CD4-positive, alpha-beta T cell treated with Interleukin-1 beta for 1 hour (primary cell): ENCODE measurements at regions not wholly inside any gene's neighbourhood (a gene's known extent, or its start where the extent isn't known, plus 50 kb on each side); places are given as distances from the start of the nearest gene placed in this dataset.
"Not testable (repeated sequence)": the region's sequence is repeated elsewhere in the genome, so short reads cannot be mapped to it uniquely, and the experiment has no call there.

Source experiments
- DNase-seq, 2 donors: peaks; one replicate each; pipeline ENCODE4 v3.0.0-alpha.2; 2020 to 2022

DNA sequence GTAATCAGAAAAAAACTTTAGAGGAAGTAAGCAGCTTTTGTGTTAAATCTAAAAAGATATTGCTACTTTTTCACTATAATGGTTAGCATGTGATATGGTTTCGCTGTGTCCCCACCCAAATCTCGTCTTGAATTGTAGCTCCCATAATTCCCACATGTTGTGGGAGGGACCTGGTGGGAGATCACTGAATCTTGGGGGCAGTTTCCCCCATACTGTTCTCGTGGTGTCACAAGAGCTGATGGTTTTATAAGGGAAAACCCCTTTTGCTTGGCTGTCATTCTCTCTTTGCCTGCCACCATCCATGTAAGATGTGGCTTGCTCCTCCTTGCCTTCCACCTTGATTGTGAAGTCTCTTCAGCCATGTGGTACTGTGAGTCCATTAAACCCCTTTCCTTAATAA lies 117.1 kb downstream of the KCNJ2 start:
- DNase-seq, result peak in 1 of 2 donors; percentile 29

DNA sequence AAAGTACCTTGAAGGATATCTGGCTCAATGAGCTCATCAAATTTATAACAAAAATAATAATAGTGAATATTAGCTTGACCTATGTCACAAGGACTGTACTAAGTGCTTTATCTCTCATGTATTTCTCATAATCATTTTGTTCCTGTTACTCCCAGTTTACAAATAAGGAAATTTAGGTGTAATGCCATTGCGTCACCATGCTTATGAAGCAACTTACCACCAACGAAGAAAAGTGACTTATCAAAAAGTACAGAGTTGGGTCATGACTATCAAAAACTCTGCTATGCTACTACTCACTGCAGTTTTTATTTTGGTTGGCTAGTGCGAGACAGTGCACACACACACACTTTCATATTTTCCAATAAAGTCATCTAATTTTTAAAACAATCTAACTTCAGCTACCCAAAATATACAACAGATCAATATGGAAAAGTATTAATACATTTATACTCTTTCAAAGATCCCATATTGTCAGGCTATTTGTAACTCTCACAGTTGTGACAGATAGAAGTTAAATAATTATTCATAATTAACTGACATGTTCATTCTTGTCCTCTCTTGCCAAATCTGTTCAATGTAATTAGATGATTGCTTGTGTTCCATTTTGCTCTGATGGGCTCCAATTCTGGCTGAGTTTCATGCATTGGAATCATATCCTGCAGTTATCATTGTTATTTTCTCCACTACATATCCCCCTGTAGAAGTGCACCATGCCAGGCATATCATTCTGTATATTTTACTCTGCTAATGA lies 119.4 kb downstream of the KCNJ2 start:
- peak; percentile 8 to 47 for DNase-seq

DNA sequence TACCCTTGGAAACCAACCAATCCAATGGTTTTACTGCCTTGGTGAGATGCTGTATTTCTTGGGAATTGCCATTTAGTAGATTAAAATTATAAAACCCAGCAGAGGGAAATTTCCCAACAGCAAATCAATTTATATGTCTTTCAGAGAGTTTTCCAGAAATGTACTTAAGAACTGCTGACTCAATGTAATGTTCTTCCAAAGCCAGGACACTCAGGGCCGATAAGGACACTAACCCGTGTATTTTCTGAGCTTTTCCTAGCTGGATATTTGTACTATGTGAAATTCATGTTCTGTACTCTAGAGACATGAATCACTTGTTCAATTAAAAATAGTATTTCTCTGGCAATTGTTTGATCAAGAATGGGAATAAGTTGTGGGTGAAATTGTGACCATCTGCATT lies 121.4 kb downstream of the KCNJ2 start:
- no peak for DNase-seq

DNA sequence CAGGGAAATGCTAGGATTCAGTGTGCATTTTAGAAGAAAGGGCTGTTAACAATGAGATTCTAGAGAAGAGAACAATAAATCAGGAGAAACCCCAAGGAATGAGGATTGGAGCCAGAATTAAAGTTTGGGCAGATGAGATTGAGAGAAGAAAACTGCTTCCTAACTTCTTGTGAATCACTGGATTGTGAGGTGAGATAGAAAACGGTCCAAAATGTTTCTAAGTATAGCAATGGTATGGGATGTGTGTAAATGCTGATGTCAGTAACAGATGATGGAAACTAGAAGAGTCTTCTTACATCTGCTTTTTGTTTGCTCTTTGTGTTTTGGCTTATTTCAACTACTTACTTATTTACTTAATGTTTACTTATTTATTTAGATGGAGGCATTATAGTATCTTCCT lies 123.0 kb downstream of the KCNJ2 start:
- DNase-seq, result no peak

DNA sequence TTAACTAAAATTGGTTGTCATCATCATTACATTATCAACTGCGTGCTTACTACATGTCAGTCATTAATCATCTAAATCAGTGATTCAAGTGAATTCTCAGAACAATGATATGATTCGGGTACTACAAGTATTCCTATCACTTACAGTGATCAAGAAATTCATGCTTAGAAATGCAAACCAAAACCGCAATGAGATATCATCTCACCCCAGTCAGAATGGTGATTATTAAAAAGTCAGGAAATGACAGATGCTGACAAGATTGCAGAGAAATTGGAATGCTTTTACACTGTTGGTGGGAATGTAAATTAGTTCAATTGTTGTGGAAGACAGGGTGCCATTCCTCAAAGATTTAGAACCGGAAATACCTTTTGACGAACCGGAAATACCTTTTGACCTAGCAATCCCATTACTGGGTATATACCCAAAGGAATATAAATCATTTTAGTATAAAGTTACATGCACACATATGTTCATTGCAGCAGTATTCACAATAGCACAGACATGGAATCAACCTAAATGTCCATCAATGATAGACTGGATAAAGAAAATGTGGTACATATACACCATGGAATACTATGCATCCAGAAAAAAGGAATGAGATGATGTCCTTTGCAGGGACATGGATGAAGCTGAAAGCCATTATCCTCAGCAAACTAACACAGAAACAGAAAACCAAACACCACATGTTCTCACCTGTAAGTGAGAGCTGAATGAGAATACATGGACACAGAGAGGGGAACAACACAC lies 124.4 kb downstream of the KCNJ2 start:
- not testable (repeated sequence) for DNase-seq

DNA sequence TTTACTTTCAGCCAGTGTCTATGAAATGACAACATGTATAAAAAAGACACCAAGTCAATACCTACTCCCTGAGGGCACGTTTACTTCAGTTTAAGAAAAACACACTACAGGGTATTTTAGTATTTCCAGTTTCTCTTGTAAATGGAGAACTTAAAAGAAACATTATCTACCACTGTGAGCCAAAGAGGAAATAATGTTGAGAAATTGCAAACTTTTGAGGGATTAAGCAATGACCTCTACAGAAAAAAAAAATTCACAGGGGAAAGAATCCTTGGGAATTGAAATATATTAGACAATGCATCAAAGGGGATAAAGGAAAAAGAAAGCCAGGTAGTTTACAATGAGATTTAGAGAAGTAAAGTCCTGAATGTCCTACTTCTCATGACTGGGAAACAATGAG lies 126.0 kb downstream of the KCNJ2 start:
- DNase-seq, result no peak

DNA sequence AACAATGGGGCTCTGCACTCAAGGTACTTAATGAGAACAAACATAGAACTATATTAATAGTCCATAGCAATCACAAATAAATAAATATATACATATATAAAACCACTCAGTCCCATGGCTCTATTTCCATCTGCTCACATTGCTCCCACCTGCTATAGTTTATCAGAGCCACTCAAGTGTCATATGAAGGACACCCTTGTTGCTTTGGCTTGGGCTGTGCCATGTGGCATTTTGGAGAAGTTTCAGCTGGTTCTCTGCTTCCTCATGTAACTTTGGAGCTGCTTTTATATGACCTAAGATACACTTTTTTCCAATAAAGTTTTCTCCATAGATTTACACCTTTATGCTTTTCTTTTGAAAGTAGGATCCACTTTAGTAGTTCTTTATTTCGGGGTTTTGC lies 126.4 kb downstream of the KCNJ2 start:
- peak in 1 of 2 donors; percentile 7 for DNase-seq

DNA sequence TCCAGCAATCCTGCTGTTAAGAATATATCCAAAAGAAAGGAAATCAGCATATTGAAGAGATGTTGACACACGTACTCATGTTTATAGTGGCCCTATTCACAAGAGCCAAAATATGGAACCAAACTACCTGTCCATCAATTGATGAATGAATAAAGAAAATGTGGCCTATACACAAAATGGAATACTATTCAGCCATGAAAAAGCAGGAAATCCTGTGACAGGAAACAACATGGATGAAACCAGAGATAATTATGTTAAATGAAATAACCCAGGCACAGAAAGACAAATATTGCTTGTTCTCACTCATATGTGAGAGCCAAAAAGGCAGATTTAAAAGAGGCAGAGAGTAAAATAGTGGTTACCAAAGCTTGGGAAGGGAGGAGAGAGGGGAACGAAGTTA lies 127.1 kb downstream of the KCNJ2 start:
- no peak for DNase-seq

DNA sequence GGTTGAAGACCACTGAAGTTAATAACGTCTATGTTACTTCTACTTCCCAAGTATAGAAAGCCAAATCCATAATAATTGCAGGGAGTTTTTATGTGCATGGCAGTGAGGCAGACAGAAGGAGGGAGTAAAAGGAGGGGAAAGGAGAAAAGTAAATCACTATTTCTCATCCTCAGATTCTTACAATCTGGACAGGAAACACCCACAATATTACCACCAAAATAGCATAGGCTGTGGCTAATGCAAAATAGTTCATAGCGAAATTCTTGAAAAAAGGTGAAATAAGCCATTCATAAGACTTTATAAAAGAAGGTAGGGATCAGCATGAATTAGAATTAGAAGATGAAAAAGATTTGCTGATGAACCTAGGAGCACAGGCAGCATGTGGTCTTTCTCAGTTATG lies 128.1 kb downstream of the KCNJ2 start:
- DNase-seq, result no peak

DNA sequence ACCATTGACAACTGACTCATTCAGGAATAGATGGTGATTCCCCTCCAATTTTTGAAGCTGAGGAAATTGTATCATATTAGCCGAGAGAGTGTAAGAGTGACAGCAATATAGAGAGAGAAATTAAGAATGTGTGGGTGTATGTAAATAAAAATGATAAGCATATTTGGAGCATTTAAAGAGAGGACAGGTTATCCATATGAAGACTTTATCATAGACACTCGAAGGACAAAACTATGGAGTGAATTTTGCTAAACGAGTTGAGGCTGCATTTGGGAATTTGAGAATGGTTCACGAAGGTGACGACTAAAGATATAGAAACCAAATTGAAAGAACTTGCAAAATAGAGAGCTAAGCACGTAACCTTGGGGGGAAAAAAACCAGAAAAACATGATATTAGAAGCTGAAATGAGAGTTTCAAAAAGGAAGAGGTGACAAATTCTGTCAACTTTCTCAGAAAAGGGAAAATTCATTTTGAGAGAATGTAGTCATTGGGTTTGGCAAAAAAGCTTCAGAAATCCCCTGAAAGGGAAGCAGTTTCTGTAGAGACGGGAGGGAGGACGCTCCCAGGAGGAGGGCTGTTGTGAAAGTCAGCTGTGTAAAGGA lies 129.7 kb downstream of the KCNJ2 start:
- DNase-seq, result no peak

DNA sequence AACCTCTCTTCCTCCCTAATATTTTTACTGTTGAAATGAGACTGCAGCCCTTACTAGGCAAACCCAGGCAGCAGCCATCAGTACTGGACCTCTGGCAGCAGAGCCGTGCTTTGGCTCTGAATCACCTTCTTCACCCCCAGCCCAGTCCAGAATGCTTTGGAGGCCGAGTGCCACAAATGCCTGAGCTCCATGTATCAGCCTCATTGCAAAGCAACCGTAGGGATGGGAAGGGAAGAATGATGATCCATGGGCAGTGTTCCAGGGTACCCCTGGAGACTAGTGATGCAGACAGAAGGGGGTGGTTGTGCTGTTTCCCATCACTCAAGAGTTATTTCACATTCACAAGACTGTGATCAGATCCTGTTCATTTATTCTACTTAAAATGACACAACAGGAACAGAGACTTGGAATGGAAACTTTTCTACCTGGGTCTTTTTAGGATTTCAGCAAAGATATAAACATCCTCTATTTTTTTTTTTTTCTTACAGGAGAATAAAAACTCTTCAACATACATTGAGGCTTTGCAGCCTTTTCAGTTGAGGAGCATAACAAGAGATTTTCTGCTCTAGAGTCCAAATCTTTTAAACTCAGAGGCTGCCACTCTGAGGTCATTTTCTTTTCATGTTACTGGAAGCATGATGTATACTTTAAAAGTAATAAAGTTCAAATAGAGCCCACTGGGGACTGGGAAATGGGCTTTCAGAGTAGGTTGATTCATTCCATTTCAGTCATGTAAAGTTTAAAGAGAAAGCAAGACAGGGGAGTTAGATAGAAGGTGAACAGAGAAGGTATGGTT lies 138.3 kb downstream of the KCNJ2 start:
- no peak for DNase-seq

DNA sequence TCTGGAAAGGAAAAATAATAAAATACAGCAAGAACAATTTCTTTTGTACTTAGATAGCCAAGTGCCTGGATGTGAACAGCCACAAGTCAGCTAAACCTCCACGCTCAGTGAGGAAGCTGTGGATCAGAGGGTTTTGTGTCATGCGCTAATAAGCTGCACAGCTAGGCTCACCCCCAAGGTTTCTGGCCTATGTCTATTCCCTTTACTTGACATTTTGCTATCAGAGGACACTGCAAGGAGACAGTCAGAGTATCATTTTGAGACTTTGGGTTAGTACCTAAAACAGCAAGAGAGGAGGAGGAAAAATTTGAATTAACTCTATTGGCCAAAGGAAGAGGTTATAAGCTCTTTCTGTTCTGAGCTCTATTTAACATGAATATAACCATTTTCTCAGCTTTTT lies 139.3 kb downstream of the KCNJ2 start:
- DNase-seq, result no peak

DNA sequence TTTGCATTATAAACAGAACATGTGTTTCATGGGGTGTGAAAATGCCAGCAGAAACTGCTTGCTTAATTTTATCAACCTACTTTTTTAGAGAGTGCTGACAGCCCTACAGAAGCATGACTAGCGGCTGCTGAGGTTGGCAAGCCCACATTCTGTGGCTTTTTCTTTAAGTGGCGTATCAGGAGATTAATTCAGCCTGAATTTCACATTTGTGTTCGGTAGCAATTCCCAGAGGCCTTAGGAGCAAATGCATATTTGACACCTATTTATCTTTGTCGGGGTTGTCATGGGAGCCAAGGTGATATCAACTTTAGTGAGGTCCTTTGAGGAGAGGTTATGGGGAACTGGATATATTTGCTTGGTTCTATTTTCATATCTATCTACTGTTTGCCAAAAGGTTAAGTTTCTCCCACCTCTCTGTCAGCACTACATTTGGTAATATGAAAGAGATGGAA lies 140.9 kb downstream of the KCNJ2 start:
- DNase-seq, result no peak

DNA sequence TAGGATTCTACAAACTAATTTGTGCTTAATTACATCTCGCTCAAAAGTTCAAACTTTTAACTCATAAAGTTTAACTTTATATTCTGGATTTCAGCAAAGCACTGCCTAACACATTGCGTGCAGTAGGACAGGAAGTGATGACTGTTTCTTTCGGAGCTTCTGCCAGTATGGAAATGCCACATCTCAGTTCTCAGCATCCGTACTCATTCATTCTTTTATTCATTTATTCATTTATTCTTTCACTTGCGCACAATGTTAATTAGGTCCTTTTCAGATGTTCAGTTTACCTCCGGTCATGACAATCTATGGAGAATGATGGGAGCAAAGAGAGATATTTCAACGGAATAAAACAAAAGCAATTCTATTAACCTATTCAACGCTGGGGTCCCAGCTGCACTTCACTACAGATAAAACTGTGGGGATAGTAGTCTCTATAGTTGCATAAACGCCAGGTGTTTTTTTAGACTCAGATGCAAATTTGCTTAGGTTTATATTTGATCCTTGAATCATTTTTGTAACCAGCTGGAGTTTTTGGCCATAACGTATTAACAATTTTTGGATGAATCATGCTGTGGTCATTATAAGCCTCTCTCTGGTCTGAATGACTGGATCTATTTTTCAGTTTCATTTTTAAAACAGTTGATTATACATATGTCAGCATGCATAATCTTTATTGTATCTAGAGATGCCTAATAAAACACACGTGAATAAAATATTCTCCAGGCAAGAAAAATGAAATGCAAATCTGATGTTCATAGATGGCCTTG lies 143.9 kb downstream of the KCNJ2 start:
- no peak for DNase-seq

DNA sequence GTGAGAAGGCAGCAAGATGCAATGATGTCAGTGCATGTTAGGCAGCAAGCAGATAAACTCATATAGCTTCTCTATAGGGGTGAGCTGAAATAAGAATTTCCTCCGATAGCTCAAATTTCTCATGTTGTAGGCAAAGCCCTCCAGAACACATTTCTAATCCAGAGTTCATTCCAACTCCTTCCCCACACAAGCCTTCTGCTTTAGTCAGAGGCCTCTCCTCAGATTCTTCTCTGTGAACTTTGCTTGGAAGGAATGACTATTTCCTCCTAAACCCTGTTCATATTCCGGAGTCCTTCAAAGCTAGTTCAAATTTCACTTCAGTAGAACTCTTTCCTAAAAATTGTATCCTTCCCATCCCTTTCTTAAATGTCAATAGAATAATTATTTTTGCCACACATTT lies 144.8 kb downstream of the KCNJ2 start:
- no peak for DNase-seq

DNA sequence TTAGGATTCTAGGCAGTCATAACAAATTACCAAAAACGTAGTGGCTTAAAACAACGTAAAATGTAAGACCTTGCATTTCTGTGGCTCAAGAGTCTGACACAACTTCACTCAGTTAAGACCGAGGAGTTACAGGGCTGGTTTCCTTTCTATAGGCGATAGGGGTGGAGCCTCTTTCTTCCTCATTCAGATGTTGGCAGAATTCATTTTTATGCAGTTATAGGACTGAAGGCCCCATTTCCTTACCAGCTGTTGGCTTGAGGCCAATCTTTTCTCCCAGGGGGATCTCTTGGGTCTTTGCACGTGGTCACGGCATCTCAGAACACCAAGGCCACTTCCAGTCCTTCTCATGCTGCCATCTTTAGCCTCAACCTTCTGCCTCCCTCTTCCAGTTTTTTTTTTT lies 145.2 kb downstream of the KCNJ2 start:
- DNase-seq, result peak in 1 of 2 donors; percentile 1

DNA sequence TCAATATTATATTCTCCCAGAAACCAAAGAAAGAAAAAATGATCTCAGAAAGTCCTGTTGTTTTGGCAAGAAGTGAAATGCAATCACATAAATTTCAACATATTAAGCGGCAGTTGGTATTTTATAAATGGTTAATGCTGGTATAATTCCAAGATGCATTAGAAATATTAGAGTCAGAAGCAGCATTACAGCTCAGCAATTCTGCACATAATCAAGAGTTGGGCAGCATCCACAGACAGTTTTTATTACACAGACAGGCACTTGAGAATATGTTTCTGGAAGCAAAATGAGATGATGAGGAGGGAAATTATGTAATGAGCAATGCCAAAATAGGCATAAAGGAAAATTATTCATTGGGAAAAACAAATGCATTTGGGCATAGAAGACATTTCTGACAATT lies 148.1 kb downstream of the KCNJ2 start:
- DNase-seq, result no peak

DNA sequence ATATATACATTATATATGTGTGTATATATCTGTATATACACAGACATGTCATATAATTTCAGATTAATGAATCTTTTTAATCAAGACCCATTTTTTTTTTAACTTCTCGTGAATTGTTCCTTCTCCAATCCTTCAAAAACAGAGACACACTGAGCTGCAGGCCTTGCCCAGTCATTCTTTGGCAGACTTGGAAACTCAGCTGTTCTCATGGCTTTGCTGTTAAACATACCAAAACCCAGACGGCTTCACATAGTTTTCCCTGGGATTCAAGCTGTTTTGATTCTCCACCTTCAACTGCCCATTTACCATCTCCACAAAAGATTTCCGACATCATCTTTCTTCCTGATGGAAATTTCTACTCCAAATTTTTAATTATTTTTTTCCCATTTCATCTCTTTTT lies 148.7 kb downstream of the KCNJ2 start:
- no peak for DNase-seq

DNA sequence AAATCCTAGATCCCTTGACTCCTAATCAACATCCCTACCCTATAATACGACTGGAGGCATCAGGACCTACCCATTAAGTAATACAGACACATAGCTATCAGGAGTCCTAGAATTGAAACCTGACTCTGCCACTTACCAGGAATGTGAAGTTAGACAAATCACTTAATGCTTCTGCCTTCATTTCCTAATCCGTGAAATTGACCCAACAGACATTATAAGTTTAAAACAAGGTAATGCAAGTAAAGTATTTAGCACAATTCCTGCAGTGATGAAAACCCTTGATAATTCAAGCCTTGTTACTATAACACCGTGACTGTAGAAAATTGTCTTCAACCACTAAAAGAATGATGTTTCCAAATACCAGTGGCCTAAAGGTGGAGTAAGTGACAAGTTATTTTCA lies 150.2 kb downstream of the KCNJ2 start:
- no peak for DNase-seq

DNA sequence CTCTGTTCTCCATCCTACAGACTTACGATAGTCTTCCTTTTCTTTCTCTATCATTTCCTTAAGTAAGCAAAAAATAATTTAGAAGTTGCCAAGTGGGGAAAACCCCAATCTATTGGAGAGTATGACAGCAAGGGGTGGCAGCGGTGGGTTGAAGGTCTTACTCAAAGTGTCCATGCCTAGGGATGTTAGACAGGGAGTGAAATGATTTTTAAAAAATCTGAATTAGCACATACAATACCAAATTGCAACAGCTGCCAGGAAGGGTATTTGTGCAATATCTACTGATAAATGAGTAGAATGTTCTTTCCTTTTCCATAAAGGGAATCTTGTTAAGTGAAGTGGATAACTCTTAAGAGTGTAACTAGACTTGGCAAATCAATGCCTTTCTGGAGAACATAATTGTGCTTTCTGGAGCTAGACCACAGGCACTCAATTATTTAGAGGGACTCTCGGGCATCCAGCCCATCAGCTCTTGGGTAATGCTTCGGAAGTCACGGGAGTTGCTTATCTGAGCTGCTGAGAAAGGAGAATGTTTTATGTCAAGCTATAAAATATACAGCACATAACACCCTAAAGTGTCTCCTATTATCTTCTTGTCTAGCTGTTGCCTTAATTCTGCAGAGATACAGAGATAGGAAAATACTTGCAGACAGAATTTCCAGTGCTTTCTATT lies 151.5 kb downstream of the KCNJ2 start:
- no peak for DNase-seq

DNA sequence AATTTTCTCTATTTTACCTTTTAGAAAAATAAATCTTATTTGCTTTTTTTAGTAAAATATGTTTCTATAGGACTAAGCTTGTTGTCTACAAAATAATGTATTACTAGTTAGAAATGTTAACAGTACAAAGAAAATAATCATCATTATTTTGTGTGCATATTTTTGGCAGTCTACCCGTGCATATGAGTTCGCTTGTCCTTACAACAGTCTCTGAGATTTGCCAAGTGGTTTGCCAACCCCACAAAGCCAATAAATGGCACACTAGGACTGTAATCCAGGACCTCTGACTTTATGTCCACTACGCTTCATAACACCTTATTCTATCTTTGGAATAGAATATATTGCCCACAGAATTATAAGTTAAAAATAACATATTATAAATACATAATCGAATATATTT lies 152.0 kb downstream of the KCNJ2 start:
- no peak for DNase-seq

DNA sequence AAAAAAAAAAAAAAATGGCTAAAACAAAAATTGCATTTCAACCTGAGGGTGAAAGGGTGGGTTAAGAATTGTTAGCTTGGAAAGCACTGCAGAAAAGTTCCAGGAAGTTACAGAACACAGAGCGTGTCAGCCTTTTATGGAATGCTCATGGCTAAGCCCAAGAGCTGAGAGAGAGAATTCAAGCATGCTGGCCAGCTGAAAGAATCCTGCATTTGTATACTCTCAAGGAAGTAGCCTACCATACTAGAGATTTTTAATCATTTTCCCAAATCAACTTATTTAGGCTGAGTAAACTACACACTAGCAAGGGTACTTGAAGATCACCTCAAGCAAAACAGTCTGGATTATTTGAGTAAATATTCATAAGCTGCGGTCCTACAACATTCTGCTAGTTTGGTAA lies 153.9 kb downstream of the KCNJ2 start:
- no peak for DNase-seq
